ENCODE measurements at regions not wholly inside any gene's neighbourhood (a gene's known extent, or its start where the extent isn't known, plus 50 kb on each side); places are given as distances from the start of the nearest gene placed in this dataset.

DNA sequence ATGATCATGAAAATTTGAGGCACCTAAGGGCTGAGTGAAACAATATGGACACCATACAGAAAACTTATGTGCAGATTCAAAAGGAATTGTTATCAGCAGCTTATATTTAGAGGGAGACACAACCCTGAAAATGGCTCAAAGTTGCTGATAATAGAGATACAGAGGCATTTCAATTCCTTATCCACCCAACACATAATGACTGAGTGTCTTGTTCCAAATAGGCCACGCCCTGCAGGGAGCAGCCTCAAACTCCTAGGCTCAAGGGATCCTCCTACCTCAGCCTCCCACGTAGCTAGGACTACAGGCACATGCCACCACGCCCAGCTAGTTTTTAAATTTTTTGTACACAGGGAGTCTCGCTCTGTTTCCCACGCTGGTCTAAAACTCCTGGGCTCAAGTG lies 79.0 kb downstream of the LBH start:
- POLR2A ChIA-PET (ENCODE audit: low non-redundant PET), result no interaction called here
- H3K36me3 ChIP-seq (ENCODE audit: insufficient read depth, low read length, poor library complexity, severe bottlenecking), result no peaks in the 10 kb centered on the region
- BruUV-seq (replicated peaks), result no TSS peak
- no peaks in the 10 kb centered on the region for H3K9me3 ChIP-seq (ENCODE audit: low read depth, low read length, poor library complexity, severe bottlenecking)
- CTCF ChIA-PET, result no interaction called here
- intact Hi-C loops (cut with micrococcal nuclease; ENCODE audit: unreplicated experiment), result no loop called here
- TF ChIP-seq, protein P1, sequence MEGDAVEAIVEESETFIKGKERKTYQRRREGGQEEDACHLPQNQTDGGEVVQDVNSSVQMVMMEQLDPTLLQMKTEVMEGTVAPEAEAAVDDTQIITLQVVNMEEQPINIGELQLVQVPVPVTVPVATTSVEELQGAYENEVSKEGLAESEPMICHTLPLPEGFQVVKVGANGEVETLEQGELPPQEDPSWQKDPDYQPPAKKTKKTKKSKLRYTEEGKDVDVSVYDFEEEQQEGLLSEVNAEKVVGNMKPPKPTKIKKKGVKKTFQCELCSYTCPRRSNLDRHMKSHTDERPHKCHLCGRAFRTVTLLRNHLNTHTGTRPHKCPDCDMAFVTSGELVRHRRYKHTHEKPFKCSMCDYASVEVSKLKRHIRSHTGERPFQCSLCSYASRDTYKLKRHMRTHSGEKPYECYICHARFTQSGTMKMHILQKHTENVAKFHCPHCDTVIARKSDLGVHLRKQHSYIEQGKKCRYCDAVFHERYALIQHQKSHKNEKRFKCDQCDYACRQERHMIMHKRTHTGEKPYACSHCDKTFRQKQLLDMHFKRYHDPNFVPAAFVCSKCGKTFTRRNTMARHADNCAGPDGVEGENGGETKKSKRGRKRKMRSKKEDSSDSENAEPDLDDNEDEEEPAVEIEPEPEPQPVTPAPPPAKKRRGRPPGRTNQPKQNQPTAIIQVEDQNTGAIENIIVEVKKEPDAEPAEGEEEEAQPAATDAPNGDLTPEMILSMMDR (conservative IDR thresholded peaks at IDR 0.05; ENCODE audit: low read depth, low read length), result no peak
- TF ChIP-seq EZH2 (IDR thresholded peaks at IDR 0.05; ENCODE audit: borderline replicate concordance, low read depth, low read length, poor library complexity, severe bottlenecking), result no peak
- no peaks in the 10 kb centered on the region for H3K4me1 ChIP-seq (ENCODE audit: insufficient read depth, low read length, poor library complexity, severe bottlenecking)
- H3K27me3 ChIP-seq (replicated peaks; ENCODE audit: insufficient read depth, low read depth, low read length, poor library complexity), result no peaks in the 10 kb centered on the region
- DNase-seq (ENCODE audit: low spot score), result no peak
- H3K4me3 ChIP-seq (ENCODE audit: low read depth, low read length, poor library complexity, severe bottlenecking), result no peak overlapping the region
- no peak overlapping the region for H3K27ac ChIP-seq (ENCODE audit: low read depth, low read length, poor library complexity, severe bottlenecking)

DNA sequence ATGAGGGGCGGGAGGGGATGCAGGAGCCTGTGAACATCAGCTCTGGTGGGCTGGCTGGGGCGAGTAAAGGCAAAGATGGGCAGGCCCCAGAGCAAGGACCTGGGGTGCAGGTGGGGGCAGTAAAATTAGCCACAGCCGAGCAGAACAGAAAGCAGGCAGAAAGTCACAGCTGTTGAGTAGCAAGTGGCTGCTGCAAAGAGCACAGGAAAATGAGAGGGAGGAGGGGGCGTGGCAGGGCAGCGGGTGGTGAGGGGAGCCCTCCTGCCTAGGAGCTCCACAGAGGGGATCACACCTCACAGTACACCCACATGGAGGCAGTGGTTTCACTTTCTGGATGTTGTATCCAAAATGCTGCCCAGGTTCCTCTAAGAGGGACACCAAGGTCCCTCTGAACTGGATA lies 79.6 kb downstream of the LBH start:
- ChIA-PET POLR2A (ENCODE audit: low non-redundant PET) (no interaction called here), CTCF (no interaction called here)
- Histone ChIP-seq H3K4me1 (ENCODE audit: insufficient read depth, low read length, poor library complexity, severe bottlenecking) (no peaks in the 10 kb centered on the region), H3K4me3 (ENCODE audit: low read depth, low read length, poor library complexity, severe bottlenecking) (no peak overlapping the region), H3K9me3 (ENCODE audit: low read depth, low read length, poor library complexity, severe bottlenecking) (no peaks in the 10 kb centered on the region), H3K36me3 (ENCODE audit: insufficient read depth, low read length, poor library complexity, severe bottlenecking) (no peaks in the 10 kb centered on the region), H3K27me3 (replicated peaks; ENCODE audit: insufficient read depth, low read depth, low read length, poor library complexity) (no peaks in the 10 kb centered on the region), H3K27ac (ENCODE audit: low read depth, low read length, poor library complexity, severe bottlenecking) (no peak overlapping the region)
- intact Hi-C loops (cut with micrococcal nuclease; ENCODE audit: unreplicated experiment), result no loop called here
- BruUV-seq (replicated peaks), result no TSS peak
- DNase-seq (ENCODE audit: low spot score), result no peak
- no peak for TF ChIP-seq EZH2 (IDR thresholded peaks at IDR 0.05; ENCODE audit: borderline replicate concordance, low read depth, low read length, poor library complexity, severe bottlenecking)
- TF ChIP-seq, protein P1 (conservative IDR thresholded peaks at IDR 0.05; ENCODE audit: low read depth, low read length), result no peak

DNA sequence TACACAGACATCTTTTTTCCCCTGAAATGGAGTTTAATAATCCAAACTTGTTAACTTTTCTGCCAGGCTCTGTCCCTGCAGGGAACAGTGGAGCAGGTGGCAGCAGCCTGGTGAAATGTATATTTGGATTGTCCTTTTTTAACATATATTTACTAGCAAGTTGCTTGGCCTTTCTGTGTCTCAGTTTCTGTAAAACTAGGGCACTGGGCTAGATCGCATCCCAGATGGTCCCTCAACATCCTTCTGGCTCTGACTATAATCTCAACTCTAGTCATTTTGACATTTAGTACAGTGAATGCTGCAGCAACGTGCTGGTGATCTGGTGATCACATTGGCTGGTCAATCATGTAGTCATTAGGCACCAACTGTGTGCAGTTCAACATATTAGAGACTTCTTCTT lies 80.4 kb downstream of the LBH start:
- no peak for DNase-seq (ENCODE audit: low spot score)
- Histone ChIP-seq H3K27ac (ENCODE audit: low read depth, low read length, poor library complexity, severe bottlenecking) (no peak overlapping the region), H3K9me3 (ENCODE audit: low read depth, low read length, poor library complexity, severe bottlenecking) (no peaks in the 10 kb centered on the region), H3K27me3 (replicated peaks; ENCODE audit: insufficient read depth, low read depth, low read length, poor library complexity) (no peaks in the 10 kb centered on the region), H3K36me3 (ENCODE audit: insufficient read depth, low read length, poor library complexity, severe bottlenecking) (no peaks in the 10 kb centered on the region), H3K4me3 (ENCODE audit: low read depth, low read length, poor library complexity, severe bottlenecking) (no peak overlapping the region), H3K4me1 (ENCODE audit: insufficient read depth, low read length, poor library complexity, severe bottlenecking) (no peaks in the 10 kb centered on the region)
- ChIA-PET CTCF (no interaction called here), POLR2A (ENCODE audit: low non-redundant PET) (no interaction called here)
- intact Hi-C loops (cut with micrococcal nuclease; ENCODE audit: unreplicated experiment), result no loop called here
- no TSS peak for BruUV-seq (replicated peaks)
- TF ChIP-seq EZH2 (IDR thresholded peaks at IDR 0.05; ENCODE audit: borderline replicate concordance, low read depth, low read length, poor library complexity, severe bottlenecking), result no peak
- TF ChIP-seq, protein P1 (conservative IDR thresholded peaks at IDR 0.05; ENCODE audit: low read depth, low read length), result no peak

Data from A673 (cell line).